ENCODE measurements at regions not wholly inside any gene's neighbourhood (a gene's known extent, or its start where the extent isn't known, plus 50 kb on each side); places are given as distances from the start of the nearest gene placed in this dataset.

DNA sequence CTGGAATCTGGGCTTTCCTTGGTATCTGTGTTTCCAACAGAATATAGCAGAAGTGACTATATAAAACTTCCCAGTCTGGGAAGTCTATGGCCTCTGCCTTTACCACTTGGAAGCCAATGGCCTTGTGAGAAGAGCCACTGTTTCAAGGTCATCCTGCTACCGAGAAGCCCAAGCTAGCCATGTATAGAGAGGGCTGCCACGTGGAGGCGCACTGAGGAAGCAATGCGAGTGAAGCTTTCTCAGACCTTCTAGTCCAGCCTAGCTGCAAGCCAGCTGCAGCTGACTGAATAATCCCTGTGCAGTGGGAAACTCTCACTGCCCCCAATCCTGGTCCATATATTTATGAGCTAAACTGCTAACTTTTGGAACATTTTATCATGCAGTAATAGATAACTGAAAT is 661.8 kb upstream of the RIOK2 start:
- no peak overlapping the region for H3K9ac ChIP-seq (ENCODE audit: low read length)

GRCh38 chr5:97846643-97847042 is 663.6 kb upstream of the RIOK2 start:
- H3K4me1 ChIP-seq (ENCODE audit: control insufficient read depth, insufficient read depth, low read length) = peaks cover 10% of the 10 kb centered on the region
- H3K36me3 ChIP-seq (ENCODE audit: control insufficient read depth, insufficient read depth, low read length, severe bottlenecking) = no peaks in the 10 kb centered on the region
- DNase-seq (ENCODE audit: low read depth) = no peak
- no peak overlapping the region for H3K4me3 ChIP-seq (ENCODE audit: low read length)
- H3K9me3 ChIP-seq (ENCODE audit: control insufficient read depth, low read length) = no peaks in the 10 kb centered on the region
- H3K9ac ChIP-seq (ENCODE audit: low read length) = no peak overlapping the region
- no peaks in the 10 kb centered on the region for H3K27me3 ChIP-seq (replicated peaks; ENCODE audit: control insufficient read depth, insufficient read depth, low read length)

More for the DNA sequence above, 661.8 kb upstream of the RIOK2 start:
- H3K27me3 ChIP-seq (replicated peaks; ENCODE audit: control insufficient read depth, insufficient read depth, low read length) = no peaks in the 10 kb centered on the region
- H3K36me3 ChIP-seq (ENCODE audit: control insufficient read depth, insufficient read depth, low read length, severe bottlenecking) = no peaks in the 10 kb centered on the region
- no peak overlapping the region for H3K4me3 ChIP-seq (ENCODE audit: low read length)
- no peak for DNase-seq (ENCODE audit: low read depth)
- H3K9me3 ChIP-seq (ENCODE audit: control insufficient read depth, low read length) = no peaks in the 10 kb centered on the region
- peaks cover 12% of the 10 kb centered on the region for H3K4me1 ChIP-seq (ENCODE audit: control insufficient read depth, insufficient read depth, low read length)

GRCh38 chr5:97847920-97848631 is 665.0 kb upstream of the RIOK2 start:
- H3K4me3 ChIP-seq (ENCODE audit: low read length) = no peak overlapping the region
- H3K4me1 ChIP-seq (ENCODE audit: control insufficient read depth, insufficient read depth, low read length) = peaks cover 10% of the 10 kb centered on the region
- no peaks in the 10 kb centered on the region for H3K27me3 ChIP-seq (replicated peaks; ENCODE audit: control insufficient read depth, insufficient read depth, low read length)
- H3K36me3 ChIP-seq (ENCODE audit: control insufficient read depth, insufficient read depth, low read length, severe bottlenecking) = no peaks in the 10 kb centered on the region
- H3K9ac ChIP-seq (ENCODE audit: low read length) = no peak overlapping the region
- no peak for DNase-seq (ENCODE audit: low read depth)
- no peaks in the 10 kb centered on the region for H3K9me3 ChIP-seq (ENCODE audit: control insufficient read depth, low read length)

DNA sequence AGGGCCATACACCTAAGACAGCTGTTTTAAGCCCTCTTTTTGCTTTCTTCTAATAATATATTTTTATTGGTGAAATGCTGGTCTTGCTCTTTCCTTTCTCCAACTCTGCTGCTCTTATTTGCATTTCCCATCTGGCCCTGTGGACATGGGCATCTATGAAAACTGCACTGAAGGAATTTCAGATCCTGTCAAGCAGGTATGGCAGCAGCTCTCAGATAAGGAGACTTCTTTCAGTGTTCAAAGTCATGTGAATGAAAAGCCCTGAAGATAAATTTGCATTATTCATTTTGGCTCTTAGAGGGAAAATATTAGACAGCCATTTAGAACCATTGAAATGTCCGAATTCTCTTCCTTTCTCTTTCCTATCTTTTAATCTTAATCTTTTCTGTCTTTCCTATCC is 668.0 kb upstream of the RIOK2 start:
- H3K36me3 ChIP-seq (ENCODE audit: control insufficient read depth, insufficient read depth, low read length, severe bottlenecking) = no peaks in the 10 kb centered on the region
- no peaks in the 10 kb centered on the region for H3K9me3 ChIP-seq (ENCODE audit: control insufficient read depth, low read length)
- H3K27me3 ChIP-seq (replicated peaks; ENCODE audit: control insufficient read depth, insufficient read depth, low read length) = no peaks in the 10 kb centered on the region
- H3K4me3 ChIP-seq (ENCODE audit: low read length) = no peak overlapping the region
- peaks cover 15% of the 10 kb centered on the region for H3K4me1 ChIP-seq (ENCODE audit: control insufficient read depth, insufficient read depth, low read length)
- DNase-seq (ENCODE audit: low read depth) = no peak
- no peak overlapping the region for H3K9ac ChIP-seq (ENCODE audit: low read length)

- peaks cover 15% of the 10 kb centered on the region for H3K4me1 ChIP-seq (ENCODE audit: control insufficient read depth, insufficient read depth, low read length)
- no peak for DNase-seq (ENCODE audit: low read depth)
- H3K4me3 ChIP-seq (ENCODE audit: low read length) = peak overlapping the region; percentile 49
- H3K36me3 ChIP-seq (ENCODE audit: control insufficient read depth, insufficient read depth, low read length, severe bottlenecking) = no peaks in the 10 kb centered on the region
- H3K27me3 ChIP-seq (replicated peaks; ENCODE audit: control insufficient read depth, insufficient read depth, low read length) = no peaks in the 10 kb centered on the region
- H3K9me3 ChIP-seq (ENCODE audit: control insufficient read depth, low read length) = peaks cover 13% of the 10 kb centered on the region
- no peak overlapping the region for H3K9ac ChIP-seq (ENCODE audit: low read length)
These were observed 672.1 kb upstream of the RIOK2 start for GRCh38 chr5:97854871-97855762.

DNA sequence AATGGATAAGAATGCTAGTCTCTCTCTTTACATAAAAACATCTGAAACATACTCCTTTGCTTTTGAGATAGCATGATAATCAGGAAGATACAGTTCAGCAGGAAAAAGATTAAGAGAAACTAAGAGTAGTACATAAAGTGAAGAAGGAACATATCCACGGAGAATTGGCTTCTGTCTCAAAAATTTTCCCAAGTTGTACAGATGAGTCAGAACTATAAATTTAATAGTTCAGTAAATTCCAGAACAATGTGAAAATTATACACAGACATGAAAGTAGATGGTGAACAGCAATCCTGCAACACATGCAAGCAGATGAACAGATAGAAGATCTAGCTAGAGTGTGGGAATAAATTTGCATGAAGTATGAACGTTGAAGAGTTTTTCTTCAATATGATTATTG is 691.4 kb upstream of the RIOK2 start:
- Histone ChIP-seq H3K9me3 (ENCODE audit: control insufficient read depth, low read length) (no peaks in the 10 kb centered on the region), H3K9ac (ENCODE audit: low read length) (no peak overlapping the region), H3K4me3 (ENCODE audit: low read length) (peak overlapping the region; percentile 22), H3K27me3 (replicated peaks; ENCODE audit: control insufficient read depth, insufficient read depth, low read length) (no peaks in the 10 kb centered on the region), H3K36me3 (ENCODE audit: control insufficient read depth, insufficient read depth, low read length, severe bottlenecking) (no peaks in the 10 kb centered on the region), H3K4me1 (ENCODE audit: control insufficient read depth, insufficient read depth, low read length) (peaks cover 13% of the 10 kb centered on the region)
- no peak for DNase-seq (ENCODE audit: low read depth)

GRCh38 chr5:97876272-97876671 is 693.2 kb upstream of the RIOK2 start:
- Histone ChIP-seq H3K9ac (ENCODE audit: low read length) (no peak overlapping the region), H3K9me3 (ENCODE audit: control insufficient read depth, low read length) (no peaks in the 10 kb centered on the region), H3K4me1 (ENCODE audit: control insufficient read depth, insufficient read depth, low read length) (peaks cover 13% of the 10 kb centered on the region), H3K4me3 (ENCODE audit: low read length) (no peak overlapping the region), H3K27me3 (replicated peaks; ENCODE audit: control insufficient read depth, insufficient read depth, low read length) (no peaks in the 10 kb centered on the region), H3K36me3 (ENCODE audit: control insufficient read depth, insufficient read depth, low read length, severe bottlenecking) (no peaks in the 10 kb centered on the region)
- no peak for DNase-seq (ENCODE audit: low read depth)

DNA sequence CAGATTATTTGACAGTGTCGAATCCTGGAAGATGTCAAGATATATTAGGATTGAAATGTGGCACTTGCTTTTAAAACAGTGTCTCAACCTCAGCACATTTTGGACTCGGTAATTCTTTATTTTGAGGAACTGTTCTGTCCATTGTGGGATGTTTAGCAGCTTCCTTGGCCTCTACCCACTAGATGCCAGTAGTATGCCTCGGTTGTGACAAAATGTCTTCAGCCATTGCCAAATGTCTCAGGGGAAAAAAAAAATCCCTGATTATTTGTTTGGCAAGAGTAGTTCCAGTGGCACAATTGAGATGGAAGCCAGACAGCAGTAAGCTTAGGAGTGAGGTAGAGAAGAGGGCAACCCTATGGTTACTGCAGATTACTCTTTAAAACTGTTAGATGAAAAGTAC is 694.5 kb upstream of the RIOK2 start:
- Histone ChIP-seq H3K4me1 (ENCODE audit: control insufficient read depth, insufficient read depth, low read length) (peaks cover 18% of the 10 kb centered on the region), H3K9me3 (ENCODE audit: control insufficient read depth, low read length) (no peaks in the 10 kb centered on the region), H3K4me3 (ENCODE audit: low read length) (no peak overlapping the region), H3K36me3 (ENCODE audit: control insufficient read depth, insufficient read depth, low read length, severe bottlenecking) (no peaks in the 10 kb centered on the region), H3K27me3 (replicated peaks; ENCODE audit: control insufficient read depth, insufficient read depth, low read length) (no peaks in the 10 kb centered on the region), H3K9ac (ENCODE audit: low read length) (no peak overlapping the region)
- no peak for DNase-seq (ENCODE audit: low read depth)

- H3K27me3 ChIP-seq (replicated peaks; ENCODE audit: control insufficient read depth, insufficient read depth, low read length) = no peaks in the 10 kb centered on the region
- no peak overlapping the region for H3K4me3 ChIP-seq (ENCODE audit: low read length)
- no peaks in the 10 kb centered on the region for H3K9me3 ChIP-seq (ENCODE audit: control insufficient read depth, low read length)
- H3K36me3 ChIP-seq (ENCODE audit: control insufficient read depth, insufficient read depth, low read length, severe bottlenecking) = no peaks in the 10 kb centered on the region
- H3K9ac ChIP-seq (ENCODE audit: low read length) = no peak overlapping the region
- no peaks in the 10 kb centered on the region for H3K4me1 ChIP-seq (ENCODE audit: control insufficient read depth, insufficient read depth, low read length)
- no peak for DNase-seq (ENCODE audit: low read depth)
These were observed 705.4 kb upstream of the RIOK2 start for GRCh38 chr5:97888439-97888838.

DNA sequence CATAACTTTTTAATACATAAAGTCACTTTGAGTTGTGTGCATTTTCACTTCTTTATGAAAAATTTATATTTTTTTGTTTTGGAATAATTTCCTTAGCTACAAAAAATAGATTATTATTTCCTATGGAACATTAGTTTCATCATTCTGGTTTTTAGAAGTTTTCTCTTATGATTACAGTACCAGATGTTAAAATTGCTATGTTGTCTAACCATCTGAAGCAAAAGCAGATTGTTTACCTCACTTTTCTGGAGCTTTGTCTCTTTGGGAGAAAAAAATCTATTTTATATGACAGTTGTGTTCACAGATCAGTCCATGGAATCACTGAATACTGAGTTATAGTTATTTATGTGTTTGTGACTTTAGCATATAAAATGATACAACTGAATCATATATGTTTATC is 708.9 kb upstream of the RIOK2 start:
- H3K9me3 ChIP-seq (ENCODE audit: control insufficient read depth, low read length) = no peaks in the 10 kb centered on the region
- no peaks in the 10 kb centered on the region for H3K4me1 ChIP-seq (ENCODE audit: control insufficient read depth, insufficient read depth, low read length)
- H3K36me3 ChIP-seq (ENCODE audit: control insufficient read depth, insufficient read depth, low read length, severe bottlenecking) = no peaks in the 10 kb centered on the region
- no peaks in the 10 kb centered on the region for H3K27me3 ChIP-seq (replicated peaks; ENCODE audit: control insufficient read depth, insufficient read depth, low read length)
- no peak overlapping the region for H3K9ac ChIP-seq (ENCODE audit: low read length)
- no peak overlapping the region for H3K4me3 ChIP-seq (ENCODE audit: low read length)
- DNase-seq (ENCODE audit: low read depth) = no peak

DNA sequence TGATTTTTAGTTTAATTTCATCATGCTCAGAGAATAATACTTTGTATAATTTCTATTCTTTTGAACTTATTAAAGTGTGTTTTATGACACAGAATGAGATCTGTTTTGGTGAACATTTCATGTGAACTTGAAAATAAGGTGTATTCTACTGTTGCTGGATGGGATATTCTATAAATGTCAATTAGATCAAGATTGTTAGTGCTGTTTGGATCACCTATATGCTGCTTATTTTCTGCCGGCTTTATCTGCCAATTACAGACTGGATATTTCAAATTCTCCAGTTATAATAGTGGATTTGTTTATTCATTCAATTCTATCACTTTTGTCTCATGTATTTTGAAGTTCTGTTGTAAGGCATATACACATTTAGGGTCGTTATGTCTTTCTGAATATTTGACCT is 720.7 kb upstream of the RIOK2 start:
- H3K36me3 ChIP-seq (ENCODE audit: control insufficient read depth, insufficient read depth, low read length, severe bottlenecking) = no peaks in the 10 kb centered on the region
- peaks cover 29% of the 10 kb centered on the region for H3K9me3 ChIP-seq (ENCODE audit: control insufficient read depth, low read length)
- no peaks in the 10 kb centered on the region for H3K4me1 ChIP-seq (ENCODE audit: control insufficient read depth, insufficient read depth, low read length)
- no peak for DNase-seq (ENCODE audit: low read depth)
- H3K27me3 ChIP-seq (replicated peaks; ENCODE audit: control insufficient read depth, insufficient read depth, low read length) = no peaks in the 10 kb centered on the region
- no peak overlapping the region for H3K9ac ChIP-seq (ENCODE audit: low read length)
- H3K4me3 ChIP-seq (ENCODE audit: low read length) = no peak overlapping the region
